ENCODE measurements at regions not wholly inside any gene's neighbourhood (a gene's known extent, or its start where the extent isn't known, plus 50 kb on each side); places are given as distances from the start of the nearest gene placed in this dataset.

- Histone ChIP-seq H3K9me3 (no peaks in the 10 kb centered on the region), H3K27me3 (replicated peaks; ENCODE audit: control insufficient read depth, insufficient read depth, low read length) (no peaks in the 10 kb centered on the region), H3K4me3 (ENCODE audit: low read depth, low read length) (no peak overlapping the region), H3K36me3 (ENCODE audit: control insufficient read depth, insufficient read depth, low read length) (no peaks in the 10 kb centered on the region), H3K4me1 (no peaks in the 10 kb centered on the region)
- Mint-ChIP-seq H3K4me3 (ENCODE audit: unreplicated experiment) (no peak overlapping the region), H3K27ac (ENCODE audit: unreplicated experiment) (no peak overlapping the region), H3K9me3 (ENCODE audit: unreplicated experiment) (no peaks in the 10 kb centered on the region), H3K36me3 (ENCODE audit: insufficient read depth, unreplicated experiment) (no peaks in the 10 kb centered on the region), H3K27me3 (ENCODE audit: insufficient read depth, unreplicated experiment) (no peaks in the 10 kb centered on the region), H3K4me1 (ENCODE audit: low read depth, unreplicated experiment) (no peaks in the 10 kb centered on the region)
- no peak for DNase-seq
- BruUV-seq (replicated peaks): no TSS peak
- ChIA-PET CTCF (no interaction called here), POLR2A (no interaction called here)
- TF ChIP-seq, protein P1, sequence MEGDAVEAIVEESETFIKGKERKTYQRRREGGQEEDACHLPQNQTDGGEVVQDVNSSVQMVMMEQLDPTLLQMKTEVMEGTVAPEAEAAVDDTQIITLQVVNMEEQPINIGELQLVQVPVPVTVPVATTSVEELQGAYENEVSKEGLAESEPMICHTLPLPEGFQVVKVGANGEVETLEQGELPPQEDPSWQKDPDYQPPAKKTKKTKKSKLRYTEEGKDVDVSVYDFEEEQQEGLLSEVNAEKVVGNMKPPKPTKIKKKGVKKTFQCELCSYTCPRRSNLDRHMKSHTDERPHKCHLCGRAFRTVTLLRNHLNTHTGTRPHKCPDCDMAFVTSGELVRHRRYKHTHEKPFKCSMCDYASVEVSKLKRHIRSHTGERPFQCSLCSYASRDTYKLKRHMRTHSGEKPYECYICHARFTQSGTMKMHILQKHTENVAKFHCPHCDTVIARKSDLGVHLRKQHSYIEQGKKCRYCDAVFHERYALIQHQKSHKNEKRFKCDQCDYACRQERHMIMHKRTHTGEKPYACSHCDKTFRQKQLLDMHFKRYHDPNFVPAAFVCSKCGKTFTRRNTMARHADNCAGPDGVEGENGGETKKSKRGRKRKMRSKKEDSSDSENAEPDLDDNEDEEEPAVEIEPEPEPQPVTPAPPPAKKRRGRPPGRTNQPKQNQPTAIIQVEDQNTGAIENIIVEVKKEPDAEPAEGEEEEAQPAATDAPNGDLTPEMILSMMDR (IDR thresholded peaks at IDR 0.05; ENCODE audit: insufficient read depth in 1 of 2, low read depth in 1 of 2, low read length in 1 of 2, severe bottlenecking in 1 of 2, unreplicated experiment in 1 of 2): no peak
- intact Hi-C loops (cut with micrococcal nuclease; ENCODE audit: unreplicated experiment): no loop called here
Measured at GRCh38 chr4:58602022-58602421, 1491.8 kb upstream of the IGFBP7 start.

DNA sequence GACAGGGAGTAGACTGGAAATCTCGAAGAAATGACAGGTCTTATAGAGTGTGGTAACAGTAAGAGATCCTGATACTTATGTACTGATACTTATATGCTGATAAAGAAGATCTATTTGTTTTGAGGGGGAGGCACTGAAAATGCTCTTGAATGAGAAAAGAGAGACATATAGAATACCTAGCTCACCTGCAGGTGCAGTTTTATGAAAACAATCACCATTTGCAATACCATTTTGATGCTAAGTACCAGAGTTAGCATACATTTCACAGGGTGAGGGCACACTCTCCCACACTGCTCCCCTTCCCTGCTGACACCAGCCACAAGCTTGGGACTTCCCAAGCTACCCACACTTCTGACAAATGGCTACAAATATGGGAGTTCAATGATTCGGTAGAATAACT lies 1490.1 kb upstream of the IGFBP7 start:
- BruUV-seq (replicated peaks): no TSS peak
- intact Hi-C loops (cut with micrococcal nuclease; ENCODE audit: unreplicated experiment): no loop called here
- Mint-ChIP-seq H3K27me3 (ENCODE audit: insufficient read depth, unreplicated experiment) (no peaks in the 10 kb centered on the region), H3K4me3 (ENCODE audit: unreplicated experiment) (no peak overlapping the region), H3K27ac (ENCODE audit: unreplicated experiment) (no peak overlapping the region), H3K4me1 (ENCODE audit: low read depth, unreplicated experiment) (no peaks in the 10 kb centered on the region), H3K9me3 (ENCODE audit: unreplicated experiment) (no peaks in the 10 kb centered on the region), H3K36me3 (ENCODE audit: insufficient read depth, unreplicated experiment) (no peaks in the 10 kb centered on the region)
- H3K4me1 ChIP-seq: no peaks in the 10 kb centered on the region
- no peaks in the 10 kb centered on the region for H3K36me3 ChIP-seq (ENCODE audit: control insufficient read depth, insufficient read depth, low read length)
- TF ChIP-seq, protein P1 (IDR thresholded peaks at IDR 0.05; ENCODE audit: insufficient read depth in 1 of 2, low read depth in 1 of 2, low read length in 1 of 2, severe bottlenecking in 1 of 2, unreplicated experiment in 1 of 2): no peak
- H3K27me3 ChIP-seq (replicated peaks; ENCODE audit: control insufficient read depth, insufficient read depth, low read length): no peaks in the 10 kb centered on the region
- ChIA-PET CTCF (no interaction called here), POLR2A (no interaction called here)
- no peaks in the 10 kb centered on the region for H3K9me3 ChIP-seq
- no peak for DNase-seq
- H3K4me3 ChIP-seq (ENCODE audit: low read depth, low read length): no peak overlapping the region

DNA sequence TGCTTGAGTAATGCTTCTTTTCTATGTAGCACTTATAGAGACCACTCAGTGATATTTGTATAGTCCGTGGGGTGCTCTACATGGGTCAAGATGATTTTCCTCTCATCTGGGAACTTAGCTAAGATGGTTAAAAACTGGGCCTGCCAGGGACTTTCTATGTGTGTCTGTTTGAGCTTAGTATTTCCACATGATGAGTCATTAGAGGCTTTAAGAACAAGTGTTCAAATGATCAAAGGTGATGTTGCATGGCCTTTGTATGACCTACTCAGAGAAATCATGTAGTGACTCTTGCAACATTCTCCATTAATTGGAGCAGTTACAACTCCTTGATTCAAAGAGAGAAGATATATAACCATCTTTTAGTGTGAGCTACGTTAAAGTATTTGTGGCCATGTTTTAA lies 1480.5 kb upstream of the IGFBP7 start:
- intact Hi-C loops (cut with micrococcal nuclease; ENCODE audit: unreplicated experiment): no loop called here
- H3K4me1 ChIP-seq: no peaks in the 10 kb centered on the region
- H3K27me3 Mint-ChIP-seq (ENCODE audit: insufficient read depth, unreplicated experiment): peaks cover 3% of the 10 kb centered on the region
- H3K36me3 ChIP-seq (ENCODE audit: control insufficient read depth, insufficient read depth, low read length): no peaks in the 10 kb centered on the region
- BruUV-seq (replicated peaks): no TSS peak
- no peaks in the 10 kb centered on the region for H3K4me1 Mint-ChIP-seq (ENCODE audit: low read depth, unreplicated experiment)
- CTCF ChIA-PET: no interaction called here
- no peaks in the 10 kb centered on the region for H3K36me3 Mint-ChIP-seq (ENCODE audit: insufficient read depth, unreplicated experiment)
- no peaks in the 10 kb centered on the region for H3K9me3 ChIP-seq
- no peak overlapping the region for H3K4me3 Mint-ChIP-seq (ENCODE audit: unreplicated experiment)
- POLR2A ChIA-PET: interaction anchor here (0.7 kb wide), 1 partner anchor 178 kb away, joined by 4 read pairs; no protein-coding TSS in a partner anchor
- H3K27me3 ChIP-seq (replicated peaks; ENCODE audit: control insufficient read depth, insufficient read depth, low read length): no peaks in the 10 kb centered on the region
- no peak for DNase-seq
- H3K27ac Mint-ChIP-seq (ENCODE audit: unreplicated experiment): no peak overlapping the region
- TF ChIP-seq, protein P1 (IDR thresholded peaks at IDR 0.05; ENCODE audit: insufficient read depth in 1 of 2, low read depth in 1 of 2, low read length in 1 of 2, severe bottlenecking in 1 of 2, unreplicated experiment in 1 of 2): no peak
- no peaks in the 10 kb centered on the region for H3K9me3 Mint-ChIP-seq (ENCODE audit: unreplicated experiment)
- H3K4me3 ChIP-seq (ENCODE audit: low read depth, low read length): no peak overlapping the region

Data from Caco-2 (cell line).